CD4-positive, alpha-beta T cell (primary cell): ENCODE measurements at regions not wholly inside any gene's neighbourhood (a gene's known extent, or its start where the extent isn't known, plus 50 kb on each side); places are given as distances from the start of the nearest gene placed in this dataset.

Experiments used
- ATAC-seq: fragments of 200-7000 bp; cut with Tn5 transposase; one replicate; pipeline ENCODE4 v1.10.0; 2022; ENCODE audit warnings: mild to moderate bottlenecking; ENCODE audit not compliant: poor library complexity
- CTCF ChIA-PET: fragments of 350-600 bp; sonication (Branson Sonifier 250); formaldehyde crosslinking; loops from one replicate; lab custom pipeline; 2021; ENCODE audit warnings: antibody characterized with exemption, inconsistent platforms; lab: Charles Lee
- POLR2A ChIA-PET: fragments of 350-600 bp; sonication (Branson Sonifier 250); formaldehyde crosslinking; loops from one replicate; lab custom pipeline; 2021; ENCODE audit warnings: antibody characterized with exemption, inconsistent platforms; lab: Charles Lee
- DNase-seq, 14 experiments: peaks; one replicate each; pipeline ENCODE4 v3.0.0-alpha.2; 2013 to 2020; ENCODE audit warnings: mixed read lengths in 2 of 14
- H3K27ac ChIP-seq, 2 donors: one replicate each; pipeline versions ENCODE4 v1.5.1 to v1.7.0; 2013; ENCODE audit warnings: low read length in 2 of 2, low read depth in 1 of 2, mild to moderate bottlenecking in 1 of 2
- H3K27me3 ChIP-seq, 2 experiments: 1 replicate in 1 of 2; 2 replicates in 1 of 2; pipeline versions ENCODE4 v1.6.1 to v1.7.0; 2013; ENCODE audit warnings: low read length in 2 of 2, control low read depth in 1 of 2, mild to moderate bottlenecking in 1 of 2, moderate library complexity in 1 of 2; ENCODE audit not compliant: insufficient read depth in 2 of 2, control insufficient read depth in 1 of 2
- H3K36me3 ChIP-seq: one replicate; pipeline ENCODE4 v1.6.1; 2013; ENCODE audit warnings: low read length, control low read depth; ENCODE audit not compliant: insufficient read depth
- H3K4me1 ChIP-seq: one replicate; pipeline ENCODE4 v1.6.1; 2013; ENCODE audit warnings: low read length, control low read depth; ENCODE audit not compliant: insufficient read depth
- H3K4me3 ChIP-seq: one replicate; pipeline ENCODE4 v1.5.1; 2013; ENCODE audit warnings: mild to moderate bottlenecking, low read length, moderate library complexity
- H3K9me3 ChIP-seq, 2 experiments: 1 replicate in 1 of 2; 2 replicates in 1 of 2; pipeline versions ENCODE4 v1.6.1 to v1.7.0; 2013; ENCODE audit warnings: low read length in 2 of 2, mild to moderate bottlenecking in 2 of 2, control low read depth in 1 of 2, moderate library complexity in 1 of 2; ENCODE audit not compliant: control insufficient read depth in 1 of 2, insufficient read depth in 1 of 2
- H3K27ac Mint-ChIP-seq: one replicate; pipeline ENCODE4 v1.8.0; 2020; ENCODE audit warnings: mixed read lengths
- H3K27me3 Mint-ChIP-seq: one replicate; pipeline ENCODE4 v1.8.0; 2021; ENCODE audit warnings: mixed read lengths
- H3K36me3 Mint-ChIP-seq: one replicate; pipeline ENCODE4 v1.8.0; 2021; ENCODE audit warnings: low read depth, mixed read lengths
- H3K4me1 Mint-ChIP-seq: one replicate; pipeline ENCODE4 v1.8.0; 2021; ENCODE audit warnings: low read depth, mixed read lengths
- H3K4me3 Mint-ChIP-seq: one replicate; pipeline ENCODE4 v1.8.0; 2020; ENCODE audit warnings: mild to moderate bottlenecking, mixed read lengths
- H3K9me3 Mint-ChIP-seq: one replicate; pipeline ENCODE4 v1.8.0; 2020; ENCODE audit warnings: mixed read lengths
- CTCF ChIP-seq: fragments of 200-600 bp; IDR thresholded peaks from one replicate; pipeline ENCODE4 v1.8.0; 2022; ENCODE audit warnings: antibody characterized with exemption, mild to moderate bottlenecking
- intact Hi-C, 2 experiments: fragments of 100-400 bp; cut with DNase I in 1 of 2; cut with micrococcal nuclease in 1 of 2; formaldehyde crosslinking; loops; one replicate each; pipeline versions ENCODE4 v1.15.1 to v1.9.0; 2023 to 2025; cut with DNase I, micrococcal nuclease

GRCh38 chr1:38628241-38628640 lies 231.3 kb downstream of the RRAGC start:
- POLR2A ChIA-PET, result no interaction called here
- Histone ChIP-seq H3K27ac (no peak overlapping the region), H3K27me3 (no peaks in the 10 kb centered on the region), H3K4me1 (no peaks in the 10 kb centered on the region), H3K4me3 (no peak overlapping the region), H3K36me3 (no peaks in the 10 kb centered on the region), H3K9me3 (no peaks in the 10 kb centered on the region)
- peaks cover 2% of the 10 kb centered on the region for H3K9me3 Mint-ChIP-seq
- no peak for DNase-seq
- no peak for TF ChIP-seq CTCF
- no peaks in the 10 kb centered on the region for H3K36me3 Mint-ChIP-seq
- no peaks in the 10 kb centered on the region for H3K4me1 Mint-ChIP-seq
- intact Hi-C loops, result no loop called here
- CTCF ChIA-PET, result no interaction called here
- no peak overlapping the region for H3K4me3 Mint-ChIP-seq
- no peak for ATAC-seq
- peaks cover 25% of the 10 kb centered on the region for H3K27me3 Mint-ChIP-seq
- no peak overlapping the region for H3K27ac Mint-ChIP-seq

- H3K36me3 Mint-ChIP-seq, result no peaks in the 10 kb centered on the region
- no peak for ATAC-seq
- H3K27ac ChIP-seq, result no peak overlapping the region
- POLR2A ChIA-PET, result no interaction called here
- H3K4me1 Mint-ChIP-seq, result no peaks in the 10 kb centered on the region
- CTCF ChIA-PET, result no interaction called here
- no peaks in the 10 kb centered on the region for H3K9me3 Mint-ChIP-seq
- peaks cover 5% of the 10 kb centered on the region for H3K27me3 Mint-ChIP-seq
- H3K9me3 ChIP-seq, result no peaks in the 10 kb centered on the region
- no peaks in the 10 kb centered on the region for H3K27me3 ChIP-seq
- DNase-seq, result no peak
- no peak overlapping the region for H3K4me3 ChIP-seq
- no peaks in the 10 kb centered on the region for H3K36me3 ChIP-seq
- no peaks in the 10 kb centered on the region for H3K4me1 ChIP-seq
- H3K4me3 Mint-ChIP-seq, result no peak overlapping the region
- TF ChIP-seq CTCF, result no peak
- H3K27ac Mint-ChIP-seq, result no peak overlapping the region
- intact Hi-C loops, result no loop called here
Measured at GRCh38 chr1:38625939-38626338, 233.6 kb downstream of the RRAGC start.

- Histone ChIP-seq H3K27me3 (no peaks in the 10 kb centered on the region), H3K4me1 (no peaks in the 10 kb centered on the region), H3K9me3 (no peaks in the 10 kb centered on the region), H3K27ac (no peak overlapping the region), H3K36me3 (no peaks in the 10 kb centered on the region), H3K4me3 (no peak overlapping the region)
- Mint-ChIP-seq H3K4me1 (no peaks in the 10 kb centered on the region), H3K36me3 (no peaks in the 10 kb centered on the region), H3K27ac (no peak overlapping the region), H3K27me3 (no peaks in the 10 kb centered on the region), H3K4me3 (no peak overlapping the region), H3K9me3 (no peaks in the 10 kb centered on the region)
- no peak for ATAC-seq
- POLR2A ChIA-PET, result no interaction called here
- intact Hi-C loops, result no loop called here
- TF ChIP-seq CTCF, result no peak
- DNase-seq, result no peak
- CTCF ChIA-PET, result no interaction called here
Measured at GRCh38 chr1:38624336-38625039, 235.1 kb downstream of the RRAGC start.
